ENCODE measurements at regions not wholly inside any gene's neighbourhood (a gene's known extent, or its start where the extent isn't known, plus 50 kb on each side); places are given as distances from the start of the nearest gene placed in this dataset.

GRCh38 chr3:7920211-7920610, 581.4 kb upstream of the LMCD1 start:
- no peak overlapping the region for H3K27ac ChIP-seq (ENCODE audit: low read length)
- H3K4me1 ChIP-seq (ENCODE audit: control insufficient read depth, insufficient read depth, low read length), result no peaks in the 10 kb centered on the region
- no TSS peak for BruUV-seq (replicated peaks)
- CTCF ChIA-PET, result no interaction called here
- in situ Hi-C loops (cut with HindIII; ENCODE audit: low pct_unique_long_range_greater_than_20kb, low sequenced_read_pairs), result no loop called here
- TF ChIP-seq SIN3A (IDR thresholded peaks at IDR 0.05; ENCODE audit: borderline replicate concordance, insufficient read depth, low read depth, low read length) (no peak), POLR2AphosphoS5 (IDR thresholded peaks at IDR 0.05; ENCODE audit: low read depth, low read length) (no peak), TCF7L2 (IDR thresholded peaks at IDR 0.05; ENCODE audit: low read depth, low read length) (no peak)
- TF ChIP-seq, protein P1, sequence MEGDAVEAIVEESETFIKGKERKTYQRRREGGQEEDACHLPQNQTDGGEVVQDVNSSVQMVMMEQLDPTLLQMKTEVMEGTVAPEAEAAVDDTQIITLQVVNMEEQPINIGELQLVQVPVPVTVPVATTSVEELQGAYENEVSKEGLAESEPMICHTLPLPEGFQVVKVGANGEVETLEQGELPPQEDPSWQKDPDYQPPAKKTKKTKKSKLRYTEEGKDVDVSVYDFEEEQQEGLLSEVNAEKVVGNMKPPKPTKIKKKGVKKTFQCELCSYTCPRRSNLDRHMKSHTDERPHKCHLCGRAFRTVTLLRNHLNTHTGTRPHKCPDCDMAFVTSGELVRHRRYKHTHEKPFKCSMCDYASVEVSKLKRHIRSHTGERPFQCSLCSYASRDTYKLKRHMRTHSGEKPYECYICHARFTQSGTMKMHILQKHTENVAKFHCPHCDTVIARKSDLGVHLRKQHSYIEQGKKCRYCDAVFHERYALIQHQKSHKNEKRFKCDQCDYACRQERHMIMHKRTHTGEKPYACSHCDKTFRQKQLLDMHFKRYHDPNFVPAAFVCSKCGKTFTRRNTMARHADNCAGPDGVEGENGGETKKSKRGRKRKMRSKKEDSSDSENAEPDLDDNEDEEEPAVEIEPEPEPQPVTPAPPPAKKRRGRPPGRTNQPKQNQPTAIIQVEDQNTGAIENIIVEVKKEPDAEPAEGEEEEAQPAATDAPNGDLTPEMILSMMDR (IDR thresholded peaks at IDR 0.05), result no peak
- TF ChIP-seq, protein P2, sequence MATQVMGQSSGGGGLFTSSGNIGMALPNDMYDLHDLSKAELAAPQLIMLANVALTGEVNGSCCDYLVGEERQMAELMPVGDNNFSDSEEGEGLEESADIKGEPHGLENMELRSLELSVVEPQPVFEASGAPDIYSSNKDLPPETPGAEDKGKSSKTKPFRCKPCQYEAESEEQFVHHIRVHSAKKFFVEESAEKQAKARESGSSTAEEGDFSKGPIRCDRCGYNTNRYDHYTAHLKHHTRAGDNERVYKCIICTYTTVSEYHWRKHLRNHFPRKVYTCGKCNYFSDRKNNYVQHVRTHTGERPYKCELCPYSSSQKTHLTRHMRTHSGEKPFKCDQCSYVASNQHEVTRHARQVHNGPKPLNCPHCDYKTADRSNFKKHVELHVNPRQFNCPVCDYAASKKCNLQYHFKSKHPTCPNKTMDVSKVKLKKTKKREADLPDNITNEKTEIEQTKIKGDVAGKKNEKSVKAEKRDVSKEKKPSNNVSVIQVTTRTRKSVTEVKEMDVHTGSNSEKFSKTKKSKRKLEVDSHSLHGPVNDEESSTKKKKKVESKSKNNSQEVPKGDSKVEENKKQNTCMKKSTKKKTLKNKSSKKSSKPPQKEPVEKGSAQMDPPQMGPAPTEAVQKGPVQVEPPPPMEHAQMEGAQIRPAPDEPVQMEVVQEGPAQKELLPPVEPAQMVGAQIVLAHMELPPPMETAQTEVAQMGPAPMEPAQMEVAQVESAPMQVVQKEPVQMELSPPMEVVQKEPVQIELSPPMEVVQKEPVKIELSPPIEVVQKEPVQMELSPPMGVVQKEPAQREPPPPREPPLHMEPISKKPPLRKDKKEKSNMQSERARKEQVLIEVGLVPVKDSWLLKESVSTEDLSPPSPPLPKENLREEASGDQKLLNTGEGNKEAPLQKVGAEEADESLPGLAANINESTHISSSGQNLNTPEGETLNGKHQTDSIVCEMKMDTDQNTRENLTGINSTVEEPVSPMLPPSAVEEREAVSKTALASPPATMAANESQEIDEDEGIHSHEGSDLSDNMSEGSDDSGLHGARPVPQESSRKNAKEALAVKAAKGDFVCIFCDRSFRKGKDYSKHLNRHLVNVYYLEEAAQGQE (IDR thresholded peaks at IDR 0.05; ENCODE audit: insufficient read depth in 1 of 2, low read depth in 2 of 2, low read length in 1 of 2), result no peak
- no peaks in the 10 kb centered on the region for H3K36me3 ChIP-seq (ENCODE audit: control insufficient read depth, insufficient read depth, low read length)
- H3K9me3 ChIP-seq (ENCODE audit: control insufficient read depth, insufficient read depth, low read depth, low read length), result no peaks in the 10 kb centered on the region
- DNase-seq (ENCODE audit: low read depth, low spot score) (no peak), ATAC-seq (no peak)
- intact Hi-C loops (cut with micrococcal nuclease; ENCODE audit: unreplicated experiment), result no loop called here
- no peak overlapping the region for H3K4me3 ChIP-seq (ENCODE audit: low read depth in 2 of 2, low read length in 2 of 2)
- POLR2A ChIA-PET, result no interaction called here
- H3K27me3 ChIP-seq (ENCODE audit: control insufficient read depth, insufficient read depth, low read length), result no peaks in the 10 kb centered on the region

DNA sequence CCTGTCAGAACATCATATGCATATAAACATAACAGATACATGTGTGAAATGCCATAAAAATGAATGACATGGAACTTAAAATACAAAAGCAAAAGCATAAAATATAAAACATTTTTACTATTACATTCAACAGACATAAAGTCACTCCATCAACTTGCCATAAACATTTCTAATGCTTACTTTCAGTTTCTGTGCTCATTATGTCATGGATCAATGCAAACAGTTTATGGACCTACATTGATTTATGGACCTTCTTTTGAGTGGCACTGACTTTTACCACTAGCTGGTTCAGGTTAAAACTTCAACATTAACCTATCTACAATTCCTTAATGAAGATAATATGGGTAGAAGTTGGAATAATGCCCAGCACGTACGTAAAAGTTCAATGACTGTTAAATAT, 577.4 kb upstream of the LMCD1 start:
- Histone ChIP-seq H3K4me1 (ENCODE audit: control insufficient read depth, insufficient read depth, low read length) (no peaks in the 10 kb centered on the region), H3K9me3 (ENCODE audit: control insufficient read depth, insufficient read depth, low read depth, low read length) (no peaks in the 10 kb centered on the region), H3K4me3 (ENCODE audit: low read depth in 2 of 2, low read length in 2 of 2) (no peak overlapping the region), H3K27me3 (ENCODE audit: control insufficient read depth, insufficient read depth, low read length) (no peaks in the 10 kb centered on the region), H3K36me3 (ENCODE audit: control insufficient read depth, insufficient read depth, low read length) (no peaks in the 10 kb centered on the region), H3K27ac (ENCODE audit: low read length) (no peak overlapping the region)
- BruUV-seq (replicated peaks), result no TSS peak
- ChIA-PET CTCF (no interaction called here), POLR2A (no interaction called here)
- no peak for ATAC-seq
- TF ChIP-seq POLR2AphosphoS5 (IDR thresholded peaks at IDR 0.05; ENCODE audit: low read depth, low read length), result no peak
- intact Hi-C loops (cut with micrococcal nuclease; ENCODE audit: unreplicated experiment) (no loop called here), in situ Hi-C loops (cut with HindIII; ENCODE audit: low pct_unique_long_range_greater_than_20kb, low sequenced_read_pairs) (no loop called here)
- no peak for DNase-seq (ENCODE audit: low read depth, low spot score)

DNA sequence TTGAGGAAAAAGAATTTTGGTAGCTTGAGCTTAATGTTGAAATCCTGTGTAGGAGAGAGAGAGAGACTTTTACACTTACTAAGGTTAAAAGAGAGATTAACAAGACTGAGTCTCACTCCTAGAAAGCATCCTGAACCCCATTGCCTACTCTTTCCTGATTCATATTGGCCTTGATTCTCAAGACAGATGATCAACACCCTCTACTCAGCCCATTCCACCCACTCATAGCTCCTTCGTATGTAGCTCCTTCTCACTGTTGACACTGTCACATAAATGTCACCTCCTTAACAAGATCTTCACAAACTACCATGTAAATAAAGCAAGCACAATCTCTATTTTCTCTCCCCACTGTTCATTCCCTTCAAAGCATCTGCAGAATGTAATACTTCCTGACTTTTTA, 574.6 kb upstream of the LMCD1 start:
- intact Hi-C loops (cut with micrococcal nuclease; ENCODE audit: unreplicated experiment) (no loop called here), in situ Hi-C loops (cut with HindIII; ENCODE audit: low pct_unique_long_range_greater_than_20kb, low sequenced_read_pairs) (no loop called here)
- POLR2A ChIA-PET, result no interaction called here
- TF ChIP-seq TCF7L2 (IDR thresholded peaks at IDR 0.05; ENCODE audit: low read depth, low read length), result no peak
- no peak for TF ChIP-seq SIN3A (IDR thresholded peaks at IDR 0.05; ENCODE audit: borderline replicate concordance, insufficient read depth, low read depth, low read length)
- no peak for TF ChIP-seq POLR2AphosphoS5 (IDR thresholded peaks at IDR 0.05; ENCODE audit: low read depth, low read length)
- TF ChIP-seq, protein P1 (IDR thresholded peaks at IDR 0.05), result no peak
- TF ChIP-seq, protein P2 (IDR thresholded peaks at IDR 0.05; ENCODE audit: insufficient read depth in 1 of 2, low read depth in 2 of 2, low read length in 1 of 2), result no peak
- H3K4me1 ChIP-seq (ENCODE audit: control insufficient read depth, insufficient read depth, low read length), result no peaks in the 10 kb centered on the region
- no peak overlapping the region for H3K4me3 ChIP-seq (ENCODE audit: low read depth in 2 of 2, low read length in 2 of 2)
- no peak overlapping the region for H3K27ac ChIP-seq (ENCODE audit: low read length)
- no peaks in the 10 kb centered on the region for H3K36me3 ChIP-seq (ENCODE audit: control insufficient read depth, insufficient read depth, low read length)
- no peaks in the 10 kb centered on the region for H3K27me3 ChIP-seq (ENCODE audit: control insufficient read depth, insufficient read depth, low read length)
- H3K9me3 ChIP-seq (ENCODE audit: control insufficient read depth, insufficient read depth, low read depth, low read length), result no peaks in the 10 kb centered on the region
- no peak for DNase-seq (ENCODE audit: low read depth, low spot score)
- CTCF ChIA-PET, result no interaction called here
- ATAC-seq, result no peak
- no TSS peak for BruUV-seq (replicated peaks)
